ENCODE measurements at regions not wholly inside any gene's neighbourhood (a gene's known extent, or its start where the extent isn't known, plus 50 kb on each side); places are given as distances from the start of the nearest gene placed in this dataset.

GRCh38 chr5:102077920-102078319 lies 218.2 kb downstream of the SLCO4C1 start:
- TF ChIP-seq CTCF (IDR thresholded peaks at IDR 0.05) (no peak), EP300 (IDR thresholded peaks at IDR 0.05) (no peak), POLR2A (IDR thresholded peaks at IDR 0.05) (no peak)
